GM12873 (cell line): ENCODE measurements at regions not wholly inside any gene's neighbourhood (a gene's known extent, or its start where the extent isn't known, plus 50 kb on each side); places are given as distances from the start of the nearest gene placed in this dataset.

Experiments
- TF ChIP-seq, protein P1 (sequence below): IDR thresholded peaks from 2 replicates; pipeline ENCODE4 v1.5.1; 2012; ENCODE audit warnings: low read depth, mild to moderate bottlenecking, moderate library complexity, low read length, control low read depth; ENCODE audit not compliant: insufficient read depth; ENCODE audit errors: missing control alignments

DNA sequence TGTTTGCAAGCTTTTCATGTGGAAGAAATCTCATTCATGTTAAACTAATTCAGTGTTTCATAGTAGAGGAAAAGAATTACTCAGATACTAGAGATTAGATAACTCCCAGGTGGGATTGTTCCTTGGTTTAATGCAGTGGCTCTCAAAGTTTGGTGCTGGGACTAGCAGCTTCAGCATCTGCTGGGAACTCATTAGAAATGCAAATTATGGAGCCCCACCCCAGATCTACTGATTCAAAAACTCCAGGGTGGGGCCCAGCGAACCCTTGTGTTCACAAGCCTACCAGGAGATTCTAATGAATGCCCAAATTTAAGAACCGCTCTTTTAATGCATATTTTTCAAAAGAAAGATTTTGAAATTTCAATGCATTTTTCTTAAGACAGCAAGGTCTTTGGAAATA, 253.4 kb upstream of the CNTNAP4 start:
- TF ChIP-seq, protein P1, sequence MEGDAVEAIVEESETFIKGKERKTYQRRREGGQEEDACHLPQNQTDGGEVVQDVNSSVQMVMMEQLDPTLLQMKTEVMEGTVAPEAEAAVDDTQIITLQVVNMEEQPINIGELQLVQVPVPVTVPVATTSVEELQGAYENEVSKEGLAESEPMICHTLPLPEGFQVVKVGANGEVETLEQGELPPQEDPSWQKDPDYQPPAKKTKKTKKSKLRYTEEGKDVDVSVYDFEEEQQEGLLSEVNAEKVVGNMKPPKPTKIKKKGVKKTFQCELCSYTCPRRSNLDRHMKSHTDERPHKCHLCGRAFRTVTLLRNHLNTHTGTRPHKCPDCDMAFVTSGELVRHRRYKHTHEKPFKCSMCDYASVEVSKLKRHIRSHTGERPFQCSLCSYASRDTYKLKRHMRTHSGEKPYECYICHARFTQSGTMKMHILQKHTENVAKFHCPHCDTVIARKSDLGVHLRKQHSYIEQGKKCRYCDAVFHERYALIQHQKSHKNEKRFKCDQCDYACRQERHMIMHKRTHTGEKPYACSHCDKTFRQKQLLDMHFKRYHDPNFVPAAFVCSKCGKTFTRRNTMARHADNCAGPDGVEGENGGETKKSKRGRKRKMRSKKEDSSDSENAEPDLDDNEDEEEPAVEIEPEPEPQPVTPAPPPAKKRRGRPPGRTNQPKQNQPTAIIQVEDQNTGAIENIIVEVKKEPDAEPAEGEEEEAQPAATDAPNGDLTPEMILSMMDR: no peak

DNA sequence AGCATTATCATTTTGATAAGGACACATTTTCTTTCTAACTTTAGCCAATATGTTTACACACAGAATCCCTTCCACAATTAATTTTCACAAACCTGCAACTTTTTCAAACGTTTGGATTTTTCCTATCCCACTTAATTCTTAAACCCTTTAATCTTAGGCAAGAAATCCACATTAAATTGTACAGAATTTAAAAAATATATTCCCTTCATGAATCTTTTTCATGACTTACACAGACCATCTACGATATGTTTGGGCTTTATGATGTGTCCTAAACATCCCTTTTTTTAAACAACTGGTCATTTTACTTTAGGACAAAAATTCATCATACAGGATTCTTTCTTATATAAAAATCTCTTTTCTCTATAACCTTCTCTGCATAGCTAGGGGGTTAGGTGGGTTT, 241.5 kb upstream of the CNTNAP4 start:
- TF ChIP-seq, protein P1: no peak

DNA sequence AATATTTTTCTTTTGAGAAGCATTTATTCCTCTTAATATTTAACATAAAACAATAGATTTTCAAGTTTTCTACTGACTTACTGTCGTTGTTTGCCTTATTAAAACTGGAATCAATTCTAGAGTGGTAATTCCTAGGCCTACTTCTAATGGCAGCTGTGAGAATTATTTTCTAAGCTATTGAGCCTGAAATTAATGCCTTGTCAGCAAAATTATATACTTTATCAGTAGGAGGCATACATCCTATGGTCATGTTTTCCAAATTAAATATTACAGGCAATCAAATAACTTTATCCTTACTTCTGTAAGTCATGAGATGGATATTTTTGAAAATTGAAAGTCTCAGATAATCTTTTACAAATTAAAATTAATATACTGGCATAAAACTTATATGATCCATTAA, 239.1 kb upstream of the CNTNAP4 start:
- TF ChIP-seq, protein P1: no peak

DNA sequence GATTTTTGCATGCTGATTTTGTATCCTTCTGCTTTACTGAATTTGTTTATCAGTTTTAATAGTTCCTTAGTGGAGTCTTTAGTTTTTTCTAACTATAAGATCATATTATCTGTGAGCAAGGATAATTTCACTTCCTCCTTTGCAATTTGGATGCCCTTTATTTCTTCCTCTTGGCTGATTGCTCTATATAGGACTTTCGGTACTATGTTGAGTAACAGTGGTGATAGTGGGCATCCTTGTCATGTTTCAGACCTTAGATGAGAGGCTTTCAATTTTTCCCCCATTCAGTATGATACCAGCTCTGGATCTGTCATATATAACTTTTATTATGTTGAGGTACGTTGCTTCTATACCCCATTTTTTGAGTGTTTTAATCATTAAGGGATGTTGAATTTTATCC, 224.5 kb upstream of the CNTNAP4 start:
- TF ChIP-seq, protein P1: no peak

DNA sequence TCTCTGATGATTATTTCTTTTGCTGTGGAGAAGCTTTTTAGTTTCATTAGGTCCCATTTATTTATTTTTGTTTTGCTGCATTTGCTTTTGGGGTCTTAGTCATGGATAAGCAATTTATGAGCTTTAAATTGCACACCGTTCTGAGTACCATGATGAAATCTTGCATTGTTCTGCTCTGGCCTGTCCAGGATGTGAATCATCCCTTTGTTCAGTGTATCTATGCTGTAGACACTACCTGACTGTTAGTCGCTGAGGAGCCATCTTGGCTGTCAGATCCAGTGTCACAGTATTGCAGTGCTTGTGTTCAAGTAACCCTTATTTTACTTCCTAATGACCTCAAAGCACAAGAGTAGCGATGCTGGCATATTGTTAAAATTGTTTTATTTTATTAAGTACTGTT, 218.0 kb upstream of the CNTNAP4 start:
- TF ChIP-seq, protein P1: no peak

DNA sequence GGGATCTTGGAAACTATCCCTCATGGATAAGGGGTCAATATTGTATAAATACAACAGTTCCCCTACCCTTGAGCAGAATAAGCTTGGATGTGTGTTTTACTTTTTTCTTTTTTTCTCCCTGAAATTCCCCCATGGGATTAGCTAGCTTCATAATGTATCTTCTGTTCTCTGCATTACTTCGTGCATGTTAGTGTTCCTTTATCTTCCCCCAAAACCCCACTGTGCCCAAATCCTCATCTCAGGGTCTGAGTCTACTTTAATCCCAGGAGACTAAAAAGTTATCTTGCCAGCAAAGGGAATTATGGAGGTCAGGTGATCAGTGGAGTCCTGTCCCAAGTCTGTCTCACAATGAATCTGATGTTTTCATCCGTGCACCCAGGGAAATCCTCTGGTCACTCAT, 217.5 kb upstream of the CNTNAP4 start:
- TF ChIP-seq, protein P1: no peak

DNA sequence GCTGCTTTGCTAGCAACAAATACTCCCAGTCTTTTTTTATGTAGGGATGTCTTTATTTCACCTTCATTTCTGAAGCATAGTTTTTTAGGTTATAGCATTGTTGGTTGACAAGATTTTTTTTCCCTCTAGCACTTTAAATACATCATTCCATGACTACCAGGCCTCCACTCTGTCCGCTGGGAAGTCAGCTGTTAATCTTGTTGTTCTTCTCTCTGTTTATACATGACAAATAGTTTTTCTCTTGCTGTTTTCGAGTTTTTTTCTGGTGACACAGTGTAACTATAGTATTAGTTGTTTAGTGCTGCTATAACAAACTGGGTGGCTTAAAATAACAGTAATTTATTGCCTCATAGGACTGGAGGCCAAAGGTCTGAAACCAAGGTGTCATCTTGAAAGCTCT, 205.5 kb upstream of the CNTNAP4 start:
- TF ChIP-seq, protein P1: no peak

DNA sequence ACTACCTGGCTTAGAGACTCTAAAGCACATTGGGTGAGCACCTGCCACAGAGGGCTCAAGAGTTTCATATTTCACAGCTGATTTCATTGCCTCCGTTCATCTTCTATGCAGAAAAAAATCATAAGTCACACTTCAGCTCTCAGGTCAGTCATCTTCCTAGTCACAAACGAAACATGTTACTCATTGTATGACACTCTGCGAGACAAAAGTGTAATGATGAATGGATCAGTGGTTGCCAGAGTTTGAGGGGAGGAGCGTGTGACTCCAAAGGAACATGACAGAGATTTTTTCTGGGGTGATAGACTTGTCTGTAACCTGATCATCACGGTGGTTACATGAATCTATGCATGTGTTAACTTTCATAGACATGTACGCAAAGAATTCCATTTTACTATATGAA, 195.2 kb upstream of the CNTNAP4 start:
- TF ChIP-seq, protein P1: no peak
